Trophoblast cell (in vitro differentiated cells and primary cell): ENCODE measurements at regions not wholly inside any gene's neighbourhood (a gene's known extent, or its start where the extent isn't known, plus 50 kb on each side); places are given as distances from the start of the nearest gene placed in this dataset.

Experiments
- DNase-seq, 2 donors: peaks; one replicate each; pipeline ENCODE4 v3.0.0-alpha.2; 2016
- H2AFZ ChIP-seq: 2 replicates; pipeline ENCODE4 v1.6.1; 2013; ENCODE audit warnings: low read length, moderate library complexity, mild to moderate bottlenecking; ENCODE audit not compliant: insufficient read depth, poor library complexity
- H2AK5ac ChIP-seq: 2 replicates; pipeline ENCODE4 v1.6.1; 2013; ENCODE audit warnings: mild to moderate bottlenecking, low read length
- H2BK120ac ChIP-seq: 2 replicates; pipeline ENCODE4 v1.6.1; 2013; ENCODE audit warnings: low read length, mild to moderate bottlenecking, moderate library complexity; ENCODE audit not compliant: insufficient read depth, poor library complexity
- H2BK12ac ChIP-seq: 2 replicates; pipeline ENCODE4 v1.6.1; 2013; ENCODE audit warnings: mild to moderate bottlenecking, low read length, moderate library complexity
- H2BK5ac ChIP-seq: 2 replicates; pipeline ENCODE4 v1.6.1; 2013; ENCODE audit warnings: low read length, low read depth, moderate library complexity, mild to moderate bottlenecking; ENCODE audit not compliant: poor library complexity
- H3K14ac ChIP-seq: 2 replicates; pipeline ENCODE4 v1.6.1; 2013; ENCODE audit warnings: mild to moderate bottlenecking, low read length
- H3K18ac ChIP-seq: 2 replicates; pipeline ENCODE4 v1.6.1; 2013; ENCODE audit warnings: mild to moderate bottlenecking, low read length
- H3K23ac ChIP-seq: 2 replicates; pipeline ENCODE4 v1.6.1; 2013; ENCODE audit warnings: low read length
- H3K27ac ChIP-seq: 2 replicates; pipeline ENCODE4 v1.5.1; 2013; ENCODE audit warnings: low read depth, mild to moderate bottlenecking, inconsistent platforms, low read length, moderate library complexity
- H3K27me3 ChIP-seq: 2 replicates; pipeline ENCODE4 v1.6.1; 2013; ENCODE audit warnings: inconsistent platforms, mild to moderate bottlenecking, low read length, moderate library complexity; ENCODE audit not compliant: insufficient read depth
- H3K36me3 ChIP-seq, 2 experiments: 1 replicate in 1 of 2; 2 replicates in 1 of 2; pipeline ENCODE4 v1.6.1; 2013; ENCODE audit warnings: low read length in 2 of 2, mild to moderate bottlenecking in 2 of 2, moderate library complexity in 1 of 2; ENCODE audit not compliant: insufficient read depth in 2 of 2, control insufficient read depth in 1 of 2
- H3K4ac ChIP-seq: 2 replicates; pipeline ENCODE4 v1.6.1; 2013; ENCODE audit warnings: low read depth, mild to moderate bottlenecking, low read length, moderate library complexity
- H3K4me1 ChIP-seq, 2 experiments: 1 replicate in 1 of 2; 2 replicates in 1 of 2; pipeline ENCODE4 v1.6.1; 2013; ENCODE audit warnings: low read length in 2 of 2, mild to moderate bottlenecking in 2 of 2, moderate library complexity in 1 of 2; ENCODE audit not compliant: insufficient read depth in 2 of 2, control insufficient read depth in 1 of 2
- H3K4me2 ChIP-seq: 2 replicates; pipeline ENCODE4 v1.6.1; 2013; ENCODE audit warnings: inconsistent platforms, mild to moderate bottlenecking, low read length, moderate library complexity
- H3K4me3 ChIP-seq: 2 replicates; pipeline ENCODE4 v1.5.1; 2013; ENCODE audit warnings: mild to moderate bottlenecking, low read depth, low read length, inconsistent platforms
- H3K79me1 ChIP-seq: one replicate; pipeline ENCODE4 v1.6.1; 2013; ENCODE audit warnings: low read length
- H3K79me2 ChIP-seq: 2 replicates; pipeline ENCODE4 v1.6.1; 2013; ENCODE audit warnings: low read length, mild to moderate bottlenecking; ENCODE audit not compliant: control insufficient read depth, insufficient read depth, poor library complexity
- H3K9ac ChIP-seq: 2 replicates; pipeline ENCODE4 v1.6.1; 2013; ENCODE audit warnings: mild to moderate bottlenecking, low read length
- H3K9me3 ChIP-seq: 2 replicates; pipeline ENCODE4 v1.6.1; 2013; ENCODE audit warnings: low read depth, mild to moderate bottlenecking, control low read depth, inconsistent platforms, low read length; ENCODE audit not compliant: insufficient read depth
- H4K12ac ChIP-seq: 2 replicates; pipeline ENCODE4 v1.6.1; 2013; ENCODE audit warnings: low read depth, mild to moderate bottlenecking, low read length, moderate library complexity
- H4K8ac ChIP-seq: 2 replicates; pipeline ENCODE4 v1.6.1; 2013; ENCODE audit warnings: low read depth, mild to moderate bottlenecking, low read length, moderate library complexity
- H4K91ac ChIP-seq: one replicate; pipeline ENCODE4 v1.6.1; 2013; ENCODE audit warnings: low read depth, mild to moderate bottlenecking, low read length, moderate library complexity
- WGBS: extraction: QIAGEN DNeasy Blood & Tissue Kit; methylation state at CpG from one replicate; pipeline ENCODE4 v1.1.7; 2013; ENCODE audit warnings: missing lambda C conversion rate; ENCODE audit not compliant: insufficient read length, insufficient coverage; ENCODE audit errors: extremely low coverage; 5-methylcytosine and 5-hydroxymethylcytosine counted together

DNA sequence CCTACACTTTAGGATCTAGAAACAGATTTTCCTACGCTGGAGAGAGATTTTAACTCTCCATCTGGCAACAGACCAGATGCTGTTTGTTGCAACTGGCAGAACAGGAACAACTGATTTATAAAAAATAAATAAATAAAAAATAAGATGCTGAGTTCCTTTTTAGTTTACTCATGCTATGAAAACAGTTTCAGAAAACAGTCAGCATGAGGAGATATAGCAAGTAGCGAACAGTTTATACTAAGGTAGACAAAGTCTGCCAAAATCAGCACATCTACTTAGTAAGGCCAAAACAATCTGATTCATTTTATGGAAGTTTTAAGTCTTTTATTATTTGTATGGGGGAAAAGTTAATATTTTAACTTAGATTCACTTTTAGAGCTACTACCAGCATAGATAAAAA, 974.0 kb upstream of the CNTNAP5 start:
- no peak overlapping the region for H3K9ac ChIP-seq
- no peak overlapping the region for H2BK5ac ChIP-seq
- no peak overlapping the region for H2BK12ac ChIP-seq
- H4K91ac ChIP-seq: no peak overlapping the region
- no peaks in the 10 kb centered on the region for H3K4me1 ChIP-seq
- no peaks in the 10 kb centered on the region for H3K79me2 ChIP-seq
- no peak overlapping the region for H3K14ac ChIP-seq
- no peak for DNase-seq
- H3K27ac ChIP-seq: no peak overlapping the region
- H3K27me3 ChIP-seq: no peaks in the 10 kb centered on the region
- no CpG with 5 or more reads among the region's 2 CpGs for WGBS
- H3K79me1 ChIP-seq: no peaks in the 10 kb centered on the region
- no peaks in the 10 kb centered on the region for H3K36me3 ChIP-seq
- H2AK5ac ChIP-seq: no peak overlapping the region
- no peak overlapping the region for H4K12ac ChIP-seq
- H4K8ac ChIP-seq: no peak overlapping the region
- H3K4ac ChIP-seq: no peak overlapping the region
- H3K4me2 ChIP-seq: no peak overlapping the region
- no peak overlapping the region for H3K18ac ChIP-seq
- no peak overlapping the region for H2BK120ac ChIP-seq
- H3K9me3 ChIP-seq: no peaks in the 10 kb centered on the region
- no peak overlapping the region for H3K23ac ChIP-seq
- no peak overlapping the region for H2AFZ ChIP-seq
- no peak overlapping the region for H3K4me3 ChIP-seq

DNA sequence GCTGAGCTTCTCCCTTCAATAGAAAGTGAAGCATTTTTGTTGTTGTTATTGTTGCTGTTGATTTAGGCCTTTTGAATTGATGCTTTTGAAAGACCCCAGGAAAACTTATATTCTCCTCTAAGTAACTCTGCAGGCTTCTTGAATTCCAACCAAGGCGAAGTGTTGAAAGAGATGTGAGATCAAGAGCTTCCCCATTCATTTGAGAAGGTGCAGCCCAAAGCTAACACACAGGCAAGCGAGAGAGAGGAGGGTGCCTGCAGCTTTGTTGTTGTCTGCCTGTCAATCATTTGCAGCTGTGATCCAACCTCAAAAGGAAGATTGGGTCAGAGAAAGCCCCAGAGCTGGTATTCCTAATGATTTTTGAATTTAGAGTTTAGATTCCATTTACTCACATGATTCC, 963.6 kb upstream of the CNTNAP5 start:
- no peak overlapping the region for H3K4ac ChIP-seq

DNA sequence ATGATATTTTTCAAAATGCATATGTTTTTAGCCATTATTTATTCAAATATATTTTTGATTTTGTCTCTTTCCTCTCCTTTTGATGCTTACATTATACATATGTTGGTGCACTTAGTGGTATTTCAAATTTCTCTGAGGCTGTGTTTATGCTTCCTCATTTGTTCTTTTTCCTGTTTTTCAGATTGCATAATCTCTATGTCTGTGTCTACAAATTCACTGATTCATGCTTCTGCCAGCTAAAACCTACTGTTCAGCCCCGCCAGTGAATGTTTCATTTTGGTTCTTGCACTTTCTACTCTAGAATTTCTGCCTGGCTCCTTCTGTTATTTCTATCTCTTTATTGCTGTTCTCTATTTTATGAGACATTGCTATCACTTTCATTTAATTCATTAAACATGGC, 951.7 kb upstream of the CNTNAP5 start:
- no peak overlapping the region for H3K14ac ChIP-seq
- no peak overlapping the region for H4K91ac ChIP-seq
- H2BK120ac ChIP-seq: no peak overlapping the region
- H3K9me3 ChIP-seq: no peaks in the 10 kb centered on the region
- no peak overlapping the region for H3K4ac ChIP-seq
- no peak overlapping the region for H3K4me2 ChIP-seq
- H3K27ac ChIP-seq: no peak overlapping the region
- no peak overlapping the region for H2AFZ ChIP-seq
- no peak overlapping the region for H3K4me3 ChIP-seq
- H3K18ac ChIP-seq: no peak overlapping the region
- no peaks in the 10 kb centered on the region for H3K27me3 ChIP-seq
- no peaks in the 10 kb centered on the region for H3K4me1 ChIP-seq
- H2BK12ac ChIP-seq: no peak overlapping the region
- no peaks in the 10 kb centered on the region for H3K36me3 ChIP-seq
- H4K8ac ChIP-seq: no peak overlapping the region
- no CpG with 5 or more reads among the region's 1 CpG for WGBS
- DNase-seq: no peak
- no peak overlapping the region for H3K9ac ChIP-seq
- no peak overlapping the region for H3K23ac ChIP-seq
- no peak overlapping the region for H2AK5ac ChIP-seq
- H4K12ac ChIP-seq: no peak overlapping the region
- no peak overlapping the region for H2BK5ac ChIP-seq
- no peaks in the 10 kb centered on the region for H3K79me2 ChIP-seq
- no peaks in the 10 kb centered on the region for H3K79me1 ChIP-seq

More for the DNA sequence above, 963.6 kb upstream of the CNTNAP5 start:
- Histone ChIP-seq H3K9ac (no peak overlapping the region), H3K27ac (no peak overlapping the region), H3K4me3 (no peak overlapping the region), H3K4me2 (no peak overlapping the region), H3K23ac (no peak overlapping the region), H3K4me1 (no peaks in the 10 kb centered on the region), H3K9me3 (no peaks in the 10 kb centered on the region), H3K18ac (no peak overlapping the region), H3K79me1 (no peaks in the 10 kb centered on the region), H2BK12ac (no peak overlapping the region), H4K91ac (no peak overlapping the region), H2BK5ac (no peak overlapping the region), H3K14ac (no peak overlapping the region), H4K12ac (no peak overlapping the region), H3K27me3 (no peaks in the 10 kb centered on the region), H3K36me3 (no peaks in the 10 kb centered on the region), H3K79me2 (no peaks in the 10 kb centered on the region), H2AK5ac (no peak overlapping the region), H2BK120ac (no peak overlapping the region), H4K8ac (no peak overlapping the region), H2AFZ (no peak overlapping the region)
- no CpG with 5 or more reads among the region's 2 CpGs for WGBS
- DNase-seq: no peak

DNA sequence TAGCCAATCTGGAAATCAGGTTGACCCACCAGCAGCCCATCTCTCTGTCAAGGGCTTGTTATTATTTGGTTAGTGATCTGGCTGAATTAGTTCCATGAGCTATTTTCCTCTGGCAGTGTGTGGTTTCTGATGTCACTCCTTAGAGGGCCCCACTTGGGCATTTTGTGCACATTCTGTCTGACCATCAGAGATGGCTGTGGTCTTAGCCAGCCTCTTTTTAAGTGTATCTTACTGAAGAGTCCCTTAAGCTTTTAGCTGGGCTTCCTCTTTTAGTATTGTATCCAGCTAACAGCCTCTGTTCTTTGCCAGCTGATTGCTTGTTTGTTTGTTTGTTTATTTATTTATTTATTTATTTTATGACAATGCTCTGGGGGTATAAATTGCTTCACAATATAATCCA, 951.1 kb upstream of the CNTNAP5 start:
- Histone ChIP-seq H2BK120ac (no peak overlapping the region), H3K4me2 (no peak overlapping the region), H3K23ac (no peak overlapping the region), H4K91ac (no peak overlapping the region), H3K14ac (no peak overlapping the region), H3K36me3 (no peaks in the 10 kb centered on the region), H4K12ac (no peak overlapping the region), H3K9ac (no peak overlapping the region), H2BK12ac (no peak overlapping the region), H4K8ac (no peak overlapping the region), H3K79me1 (no peaks in the 10 kb centered on the region), H3K79me2 (no peaks in the 10 kb centered on the region), H3K27me3 (no peaks in the 10 kb centered on the region), H2AK5ac (no peak overlapping the region), H2BK5ac (no peak overlapping the region), H3K9me3 (no peaks in the 10 kb centered on the region), H2AFZ (no peak overlapping the region), H3K4me1 (no peaks in the 10 kb centered on the region), H3K27ac (no peak overlapping the region), H3K4ac (no peak overlapping the region), H3K18ac (no peak overlapping the region), H3K4me3 (no peak overlapping the region)
- no peak for DNase-seq
